Activated CD4-positive, alpha-beta T cell treated with anti-CD3 and anti-CD28 coated beads, Interleukin-10, Interleukin-2, amounts not matched to agents 100 ng/mL and 50 ng/mL, durations not matched to agents 16 hours and 8 hours (primary cell): ENCODE measurements at regions not wholly inside any gene's neighbourhood (a gene's known extent, or its start where the extent isn't known, plus 50 kb on each side); places are given as distances from the start of the nearest gene placed in this dataset.

Source experiments
- DNase-seq: peaks from one replicate; pipeline ENCODE4 v3.0.0-alpha.2; 2020

GRCh38 chr13:111394211-111394922 lies 73.9 kb downstream of the TEX29 start:
- no peak for DNase-seq

DNA sequence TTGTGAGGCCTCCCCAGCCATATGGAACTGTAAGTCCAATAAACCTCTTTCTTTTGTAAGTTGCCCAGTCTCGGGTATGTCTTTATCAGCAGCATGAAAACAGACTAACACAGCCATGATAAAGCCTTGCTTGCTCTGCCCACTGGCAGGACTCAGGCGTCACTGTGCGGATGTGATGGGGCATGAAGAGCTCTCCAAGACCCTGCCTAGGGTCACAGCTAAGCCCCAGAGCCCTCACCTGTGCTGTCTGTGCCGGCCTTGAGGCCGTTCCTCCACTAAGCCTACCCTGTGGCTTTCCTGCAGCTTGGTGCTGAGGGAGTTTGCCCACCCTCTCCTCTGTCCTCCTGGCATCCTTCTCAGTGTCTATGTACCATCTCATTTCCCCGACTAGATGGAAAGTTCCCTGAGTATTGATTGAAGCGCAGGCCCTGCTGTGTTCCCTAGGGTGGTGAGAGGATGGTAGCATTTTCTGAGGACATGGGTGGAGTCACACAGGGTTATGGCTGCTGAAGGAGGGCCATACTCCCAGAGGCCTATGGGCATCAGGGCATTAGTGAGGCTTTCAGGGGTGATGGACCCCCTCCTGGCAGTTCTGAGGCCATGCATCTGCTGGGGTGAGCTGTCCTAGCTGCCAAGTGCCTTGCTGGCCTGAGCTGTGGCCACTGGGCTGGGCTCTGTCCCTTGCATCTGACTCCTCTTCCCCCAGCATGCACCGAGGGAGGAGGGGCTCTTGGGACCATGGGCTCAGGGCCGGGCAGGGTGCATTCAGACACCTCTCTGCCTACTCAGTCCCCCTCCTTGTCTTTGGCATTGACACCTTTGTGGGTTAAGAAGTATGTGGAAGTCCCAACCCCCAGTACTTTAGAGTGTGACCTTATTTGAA lies 75.3 kb downstream of the TEX29 start:
- DNase-seq: no peak

GRCh38 chr13:111396457-111396856 lies 76.0 kb downstream of the TEX29 start:
- DNase-seq: no peak

- no peak for DNase-seq
Observed at GRCh38 chr13:111397202-111397880, 76.9 kb downstream of the TEX29 start.

GRCh38 chr13:111398196-111398595 lies 77.8 kb downstream of the TEX29 start:
- no peak for DNase-seq

DNA sequence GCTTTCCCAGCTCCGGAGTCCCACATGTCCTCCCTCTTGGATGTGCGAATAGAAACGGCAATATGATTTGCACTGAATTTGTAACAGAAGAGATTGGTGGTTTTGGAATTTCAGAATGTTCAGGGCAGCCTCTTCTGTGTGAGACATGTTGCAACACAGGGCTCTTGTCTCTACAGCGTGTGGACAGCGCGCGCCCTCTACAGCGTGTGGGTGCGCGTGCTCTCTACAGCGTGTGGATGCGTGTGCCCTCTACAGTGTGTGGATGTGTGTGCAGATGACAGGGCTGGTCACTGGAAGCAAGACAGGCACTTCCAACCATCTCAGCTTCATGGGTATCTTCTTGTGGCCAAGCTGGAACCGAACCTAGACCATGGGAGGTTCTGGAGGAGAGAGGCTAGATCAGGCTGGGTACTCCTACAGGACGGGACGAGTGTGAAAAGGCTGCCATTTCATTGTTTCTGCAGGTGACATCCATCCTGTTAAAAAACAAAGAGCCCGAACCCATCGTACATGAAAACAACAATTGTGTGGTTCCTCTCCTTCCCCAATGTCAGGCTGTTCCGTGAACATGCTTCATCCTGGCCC lies 78.4 kb downstream of the TEX29 start:
- DNase-seq: no peak

- no peak for DNase-seq
Observed at GRCh38 chr13:111399334-111399733, 78.9 kb downstream of the TEX29 start.

GRCh38 chr13:111399776-111400538 lies 79.5 kb downstream of the TEX29 start:
- no peak for DNase-seq

DNA sequence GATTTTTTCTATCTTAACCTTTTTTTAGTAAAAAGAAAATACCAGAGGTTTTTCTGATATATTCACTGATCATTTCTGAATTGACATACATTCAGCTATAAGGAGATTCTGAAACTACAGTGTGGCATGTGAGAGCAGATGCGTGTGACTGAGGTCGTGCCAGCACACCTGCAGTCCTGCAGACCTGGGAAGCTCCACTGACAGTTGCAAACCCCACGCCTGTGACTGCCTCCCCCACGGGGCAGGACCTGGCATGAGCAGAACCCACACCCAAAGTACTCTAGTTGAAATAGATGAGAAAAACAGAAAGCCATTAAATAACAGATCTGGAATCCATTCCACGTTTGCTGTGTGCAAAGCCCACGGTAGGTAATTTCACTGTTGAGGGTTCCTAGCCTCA lies 80.7 kb downstream of the TEX29 start:
- DNase-seq: no peak

DNA sequence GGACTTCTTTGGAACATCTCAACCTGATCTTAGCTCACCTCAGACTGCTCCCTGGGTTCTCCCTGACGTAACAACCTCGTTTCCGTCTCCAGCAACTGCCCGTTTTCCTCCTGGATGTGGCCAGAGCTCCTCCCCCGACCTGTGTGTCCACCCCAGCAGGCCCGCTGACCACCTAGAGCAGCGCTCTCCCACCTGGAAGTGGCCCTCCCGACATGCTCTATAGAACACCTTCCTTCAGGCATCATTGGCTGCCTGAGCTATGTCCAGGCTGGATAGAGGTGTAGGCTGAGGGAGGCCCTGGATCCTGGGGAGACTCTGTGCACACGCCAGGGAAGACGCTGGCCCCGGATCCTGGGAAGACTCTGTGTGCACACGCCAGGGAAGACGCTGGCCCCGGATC lies 81.3 kb downstream of the TEX29 start:
- no peak for DNase-seq

DNA sequence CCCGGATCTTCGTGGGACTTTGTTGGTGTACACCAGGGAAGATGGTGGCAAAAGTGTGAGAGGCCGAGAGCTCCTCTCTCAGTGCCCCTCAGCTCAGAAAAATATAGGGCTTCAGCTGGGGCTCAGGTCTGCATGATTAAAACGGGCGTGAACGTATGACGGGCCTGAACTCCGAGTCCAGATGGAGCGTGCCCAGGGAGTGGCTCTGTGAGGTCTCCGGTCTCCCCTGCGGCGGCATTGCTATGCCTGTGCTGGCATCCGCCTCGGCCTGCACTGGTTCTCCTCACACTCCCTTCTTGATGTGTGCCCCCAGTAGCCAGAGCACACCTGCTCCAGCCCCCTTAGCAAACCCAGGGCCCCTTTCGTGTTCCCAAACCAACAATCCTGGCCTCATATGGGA lies 82.0 kb downstream of the TEX29 start:
- no peak for DNase-seq

- DNase-seq: no peak
Observed at GRCh38 chr13:111403266-111403665, 82.8 kb downstream of the TEX29 start.

DNA sequence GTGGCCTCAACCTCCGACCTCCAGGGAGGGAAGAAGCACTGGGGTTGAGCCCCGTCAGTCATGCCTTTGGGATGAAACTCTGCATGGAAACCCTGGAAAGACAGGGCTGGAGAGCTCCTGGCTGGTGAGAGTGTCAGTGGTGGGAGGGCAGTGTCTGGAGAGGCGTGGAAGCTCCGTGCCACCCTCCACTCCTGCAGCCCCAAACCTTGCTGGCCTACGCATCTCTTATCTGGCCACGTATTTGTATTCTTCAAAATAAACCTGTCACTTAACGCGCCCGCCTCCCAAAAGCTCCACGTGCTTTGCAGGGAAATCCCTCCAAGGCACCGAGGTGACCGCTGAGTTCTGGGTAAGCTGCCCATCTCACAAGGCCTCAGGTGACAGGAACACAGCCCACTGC lies 84.3 kb downstream of the TEX29 start:
- no peak for DNase-seq

DNA sequence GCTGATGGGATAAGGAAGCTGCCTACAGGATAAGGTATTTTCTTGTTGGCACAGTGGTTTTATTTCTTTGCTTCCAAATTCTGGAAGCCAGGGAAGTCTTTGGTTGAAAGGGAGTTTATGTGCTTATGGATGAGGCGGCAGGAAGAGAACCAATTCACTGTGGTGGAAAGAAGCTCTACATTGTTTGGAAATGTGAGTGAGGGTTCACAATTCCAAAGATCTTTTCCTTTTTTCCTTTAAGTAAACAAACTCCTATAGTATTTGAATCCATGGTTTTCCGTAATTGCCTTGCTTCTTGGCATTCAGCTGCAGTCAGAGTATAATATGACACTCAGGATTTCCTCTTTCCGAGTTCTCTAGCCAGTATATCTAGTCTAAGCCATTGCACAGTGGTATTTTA lies 86.2 kb downstream of the TEX29 start:
- DNase-seq: no peak

GRCh38 chr13:111407381-111408131 lies 87.1 kb downstream of the TEX29 start:
- DNase-seq: no peak

- no peak for DNase-seq
Observed at GRCh38 chr13:111409413-111409812, 89.0 kb downstream of the TEX29 start.

DNA sequence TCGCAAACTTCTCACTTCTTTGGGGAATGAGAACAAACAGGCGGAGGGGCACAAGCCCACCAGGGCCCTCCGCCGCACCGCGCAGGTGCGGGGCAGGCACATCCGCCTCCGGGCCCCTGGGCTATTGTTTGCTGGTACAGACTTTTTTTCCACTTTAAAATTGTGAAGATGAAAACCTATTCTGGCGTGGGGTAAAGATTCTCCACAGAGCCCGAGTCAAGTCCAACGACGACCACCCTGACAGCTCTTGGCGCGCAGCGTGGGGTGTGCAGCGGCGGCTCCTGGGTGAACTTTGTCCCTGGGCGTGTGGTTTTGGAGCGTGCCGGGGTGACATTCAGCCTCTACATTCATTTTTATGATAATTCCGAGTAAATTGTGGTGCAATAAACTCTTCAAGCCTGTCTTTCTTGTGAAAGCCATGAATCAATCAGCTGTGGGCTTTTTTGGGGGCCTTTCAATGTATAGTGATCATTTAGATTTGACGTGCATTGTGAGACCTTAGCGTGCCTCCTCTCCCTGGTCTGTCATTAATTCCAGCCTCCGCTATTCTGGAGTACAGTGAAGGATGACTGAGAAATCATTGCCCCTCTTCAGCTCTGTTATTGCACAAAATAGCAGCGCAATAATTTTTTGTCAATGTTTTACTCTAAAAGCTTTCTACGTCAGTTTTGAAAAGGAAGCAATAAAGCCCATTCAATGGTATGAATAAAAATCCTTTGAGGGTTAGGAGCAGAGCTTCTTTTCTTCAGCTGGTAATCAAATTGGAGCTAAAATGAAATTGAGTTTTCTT lies 90.0 kb downstream of the TEX29 start:
- no peak for DNase-seq

- DNase-seq: no peak
Observed at GRCh38 chr13:111411151-111411858, 90.9 kb downstream of the TEX29 start.

DNA sequence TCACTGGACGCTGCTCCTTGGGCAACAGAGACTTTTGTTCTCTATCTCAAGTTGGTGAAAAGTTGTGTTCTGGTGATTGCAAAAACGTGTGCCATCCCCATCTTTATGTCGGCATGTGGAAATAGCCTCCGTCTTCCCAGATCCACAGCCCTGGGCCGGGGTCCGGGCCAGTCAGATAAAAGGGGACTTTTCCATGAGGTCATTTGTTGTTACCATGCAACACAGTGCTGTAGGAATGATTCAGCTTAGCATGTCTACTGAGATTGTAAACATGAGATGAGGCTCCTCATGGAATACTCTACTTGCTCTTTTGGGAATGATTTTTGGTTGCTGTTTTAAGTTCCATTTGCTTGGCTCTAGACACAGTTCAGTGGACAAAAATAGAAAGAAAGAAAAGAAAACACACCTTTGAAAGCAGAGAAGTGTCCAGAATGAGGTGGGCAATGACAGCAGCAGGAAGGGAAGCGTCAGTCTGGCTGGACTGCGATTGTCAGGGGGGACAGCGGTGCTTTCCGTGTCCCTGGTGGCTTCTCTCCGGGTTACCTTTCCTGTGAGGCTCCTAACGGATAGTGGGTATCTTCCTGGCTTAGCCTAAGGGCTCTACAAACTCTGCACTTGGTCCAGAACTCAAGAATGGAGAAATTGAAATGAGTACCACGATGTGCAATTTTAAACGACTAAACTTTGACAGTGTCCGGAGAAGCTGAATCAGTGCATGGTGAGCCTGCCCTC lies 91.6 kb downstream of the TEX29 start:
- DNase-seq: no peak
